ENCODE measurements at regions not wholly inside any gene's neighbourhood (a gene's known extent, or its start where the extent isn't known, plus 50 kb on each side); places are given as distances from the start of the nearest gene placed in this dataset.

- TF ChIP-seq POLR2AphosphoS5 (IDR thresholded peaks at IDR 0.05; ENCODE audit: low read depth, low read length) (no peak), REST (IDR thresholded peaks at IDR 0.05; ENCODE audit: insufficient read depth in 1 of 2, low read depth in 2 of 2, low read length in 2 of 2) (no peak)
These were observed 115.5 kb downstream of the PPIAL4G start for GRCh38 chr1:148367596-148367995.
